SK-N-SH (cell line): ENCODE measurements at regions not wholly inside any gene's neighbourhood (a gene's known extent, or its start where the extent isn't known, plus 50 kb on each side); places are given as distances from the start of the nearest gene placed in this dataset.

Experiments used
- CTCF ChIA-PET: fragments of 300-600, 350-600 bp; formaldehyde crosslinking; extraction: SDS; loops from one replicate; lab custom pipeline; 2021; lab: Yijun Ruan, JAX
- POLR2A ChIA-PET: fragments of 350-600 bp; sonication (Branson Sonifier 250); formaldehyde crosslinking; extraction: SDS; loops from one replicate; lab custom pipeline; 2020; ENCODE audit warnings: antibody characterized with exemption, inconsistent platforms; lab: Yijun Ruan, JAX
- DNase-seq: peaks from one replicate; pipeline ENCODE4 v3.0.0; 2012
- H2AFZ ChIP-seq: fragments of 200-600 bp; sonication (generic); 2 replicates; pipeline ENCODE4 v1.8.1; 2016; ENCODE audit warnings: antibody characterized with exemption, mild to moderate bottlenecking, low read depth
- H3F3A ChIP-seq: fragments of 200-600 bp; sonication (generic); replicated peaks from 2 replicates; pipeline ENCODE3; 2016; ENCODE audit warnings: antibody characterized with exemption, mild to moderate bottlenecking; ENCODE audit not compliant: insufficient read depth
- H3K27ac ChIP-seq, 2 experiments: fragments of 200-500 bp in 1 of 2; fragments of 200-600 bp in 1 of 2; sonication (Bioruptor generic) in 1 of 2; sonication (generic), shearing (Covaris generic) in 1 of 2; 2 replicates each; pipeline versions ENCODE4 v1.5.1 to v1.6.1; 2014 to 2016; ENCODE audit warnings: low read depth in 2 of 2, inconsistent platforms in 1 of 2, low read length in 1 of 2, mild to moderate bottlenecking in 1 of 2, mixed read lengths in 1 of 2
- H3K27me3 ChIP-seq: fragments of 200-600 bp; sonication (generic), shearing (Covaris generic); 2 replicates; pipeline ENCODE4 v1.6.1; 2016; ENCODE audit warnings: mixed run types; ENCODE audit not compliant: insufficient read depth
- H3K36me3 ChIP-seq, 2 experiments: fragments of 200-500 bp in 1 of 2; fragments of 200-600 bp in 1 of 2; sonication (Bioruptor generic) in 1 of 2; sonication (generic) in 1 of 2; replicated peaks in 1 of 2; 2 replicates each; pipeline versions ENCODE3 to v1.5.1; 2014 to 2016; ENCODE audit warnings: low read length in 1 of 2, mild to moderate bottlenecking in 1 of 2; ENCODE audit not compliant: insufficient read depth in 2 of 2, control insufficient read depth in 1 of 2
- H3K4me1 ChIP-seq, 2 experiments: fragments of 200-500 bp in 1 of 2; fragments of 200-600 bp in 1 of 2; sonication (Bioruptor generic) in 1 of 2; sonication (generic), shearing (Covaris generic) in 1 of 2; 2 replicates each; pipeline versions ENCODE4 v1.5.1 to v1.6.1; 2014 to 2016; ENCODE audit warnings: low read depth in 1 of 2, low read length in 1 of 2, mixed run types in 1 of 2; ENCODE audit not compliant: insufficient read depth in 2 of 2, control insufficient read depth in 1 of 2
- H3K4me2 ChIP-seq: fragments of 200-600 bp; sonication (generic), shearing (Covaris generic); 2 replicates; pipeline ENCODE4 v1.6.1; 2017; ENCODE audit warnings: mixed run types
- H3K4me3 ChIP-seq, 2 experiments: fragments of 200-500 bp in 1 of 2; fragments of 200-600 bp in 1 of 2; sonication (Bioruptor generic) in 1 of 2; sonication (generic), shearing (Covaris generic) in 1 of 2; 2 replicates each; pipeline versions ENCODE4 v1.5.1 to v1.8.1; 2014 to 2016; ENCODE audit warnings: low read depth in 2 of 2, inconsistent platforms in 1 of 2, low read length in 1 of 2, mild to moderate bottlenecking in 1 of 2, mixed read lengths in 1 of 2, moderate library complexity in 1 of 2
- H3K79me2 ChIP-seq: fragments of 200-600 bp; sonication (generic); 2 replicates; pipeline ENCODE4 v1.8.1; 2017; ENCODE audit warnings: mild to moderate bottlenecking; ENCODE audit not compliant: insufficient read depth
- H3K9ac ChIP-seq: fragments of 200-600 bp; sonication (generic); 2 replicates; pipeline ENCODE4 v1.6.1; 2017; ENCODE audit warnings: mixed run types
- H3K9me2 ChIP-seq: fragments of 200-600 bp; sonication (generic); 2 replicates; pipeline ENCODE4 v1.6.1; 2017; ENCODE audit warnings: mixed run types
- H3K9me3 ChIP-seq: fragments of 200-600 bp; sonication (generic); 2 replicates; pipeline ENCODE4 v1.6.1; 2017; ENCODE audit warnings: mixed run types, mild to moderate bottlenecking, moderate library complexity
- H4K20me1 ChIP-seq: fragments of 200-600 bp; sonication (generic); 2 replicates; pipeline ENCODE4 v1.6.1; 2017; ENCODE audit warnings: mild to moderate bottlenecking, mixed run types; ENCODE audit not compliant: insufficient read depth
- CHD2 ChIP-seq: fragments of 150-350 bp; IDR thresholded peaks from 2 replicates; pipeline ENCODE4 v1.6.1; 2018; ENCODE audit warnings: low read length; ENCODE audit not compliant: partially characterized antibody
- CTCF ChIP-seq: fragments of 200-600 bp; sonication (generic); IDR thresholded peaks from 2 replicates; pipeline ENCODE4 v1.6.1; 2017; ENCODE audit warnings: antibody characterized with exemption, mild to moderate bottlenecking, moderate library complexity
- ELF1 ChIP-seq: IDR thresholded peaks from 2 replicates; pipeline ENCODE4 v1.4.0; 2012
- EP300 ChIP-seq, 2 experiments: IDR thresholded peaks; 2 replicates each; pipeline versions ENCODE4 v1.4.0 to v1.6.1; 2012; ENCODE audit warnings: borderline replicate concordance in 1 of 2, low read depth in 1 of 2, low read length in 1 of 2
- EZH2phosphoT487 ChIP-seq: fragments of 200-600 bp; sonication (generic); IDR thresholded peaks from 2 replicates; pipeline ENCODE4 v1.6.1; 2017; ENCODE audit warnings: low read depth, mixed run types, mild to moderate bottlenecking, antibody characterized with exemption, moderate library complexity, borderline replicate concordance
- FOXJ3 ChIP-seq: sonication (generic); formaldehyde crosslinking; IDR thresholded peaks from 2 replicates; pipeline ENCODE4 v1.5.1; 2020; ENCODE audit warnings: mild to moderate bottlenecking, missing genetic modification reagents
- JUND ChIP-seq: IDR thresholded peaks from 2 replicates; pipeline ENCODE4 v1.4.0; 2012
- MEF2A ChIP-seq: IDR thresholded peaks from 2 replicates; pipeline ENCODE4 v1.4.0; 2012; ENCODE audit warnings: low read depth, borderline replicate concordance
- NFIC ChIP-seq: IDR thresholded peaks from 2 replicates; pipeline ENCODE4 v1.4.0; 2012; ENCODE audit warnings: borderline replicate concordance
- PBX3 ChIP-seq: IDR thresholded peaks from 2 replicates; pipeline ENCODE4; 2012
- POLR2AphosphoS5 ChIP-seq: IDR thresholded peaks from 2 replicates; pipeline ENCODE4 v1.6.1; 2012; ENCODE audit warnings: low read depth, low read length
- RXRA ChIP-seq: IDR thresholded peaks from 2 replicates; pipeline ENCODE4 v1.4.0; 2012; ENCODE audit warnings: low read depth, mild to moderate bottlenecking, borderline replicate concordance
- SIN3A ChIP-seq: IDR thresholded peaks from 2 replicates; pipeline ENCODE4 v1.6.1; 2012; ENCODE audit warnings: low read depth, mild to moderate bottlenecking, low read length, moderate library complexity, borderline replicate concordance
- TAF1 ChIP-seq: IDR thresholded peaks from 2 replicates; pipeline ENCODE4 v1.6.1; 2012; ENCODE audit warnings: low read depth, mild to moderate bottlenecking, low read length, moderate library complexity, borderline replicate concordance
- TEAD4 ChIP-seq: IDR thresholded peaks from 2 replicates; pipeline ENCODE4 v1.4.0; 2012; ENCODE audit warnings: mild to moderate bottlenecking, borderline replicate concordance; ENCODE audit not compliant: insufficient read depth
- WGBS: methylation state at CpG from one replicate; pipeline ENCODE4 v1.1.6; 2017; ENCODE audit warnings: low lambda C conversion rate; 5-methylcytosine and 5-hydroxymethylcytosine counted together
- TF ChIP-seq, protein P1 (sequence below): fragments of 150-350 bp; IDR thresholded peaks from 2 replicates; pipeline ENCODE4 v1.6.1; 2017; ENCODE audit warnings: antibody characterized with exemption, low read length, low read depth, borderline replicate concordance
- TF ChIP-seq, protein P2 (sequence below): IDR thresholded peaks from 2 replicates; pipeline ENCODE4 v1.4.0; 2012; ENCODE audit warnings: low read depth, borderline replicate concordance
- TF ChIP-seq, protein P3 (sequence below): fragments of 150-350 bp; IDR thresholded peaks from 2 replicates; pipeline ENCODE4 v1.6.1; 2016; ENCODE audit warnings: mild to moderate bottlenecking, low read depth, low read length
- TF ChIP-seq, protein P4 (sequence below): IDR thresholded peaks from 2 replicates; pipeline ENCODE4 v1.4.0; 2012; ENCODE audit warnings: low read depth, borderline replicate concordance
- TF ChIP-seq, protein P5 (sequence below): IDR thresholded peaks from 2 replicates; pipeline ENCODE4 v1.4.0; 2012; ENCODE audit warnings: low read depth

DNA sequence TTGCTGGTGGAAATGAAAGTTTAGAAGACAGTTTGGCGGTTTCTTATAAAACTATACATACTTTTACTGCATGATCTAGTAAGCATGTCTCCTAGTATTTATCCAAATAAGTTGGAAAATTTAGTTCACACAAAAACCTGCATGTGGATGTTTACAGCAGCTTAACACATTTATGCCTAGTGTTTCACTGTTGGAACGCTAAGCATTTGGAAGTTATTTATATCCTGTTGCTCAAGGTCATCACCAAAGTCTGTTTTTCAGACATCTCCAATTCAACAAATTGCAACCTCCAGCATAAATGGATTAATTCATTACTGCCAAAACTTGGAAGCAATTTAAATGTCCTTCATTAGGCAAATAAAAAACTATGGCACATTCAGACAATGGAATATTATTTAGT lies 461.8 kb downstream of the SUCLA2 start:
- no peaks in the 10 kb centered on the region for H4K20me1 ChIP-seq
- H3K27ac ChIP-seq, result no peak overlapping the region
- ChIA-PET POLR2A (no interaction called here), CTCF (no interaction called here)
- H3K9me3 ChIP-seq, result no peaks in the 10 kb centered on the region
- H3K4me1 ChIP-seq, result no peaks in the 10 kb centered on the region
- TF ChIP-seq JUND (no peak), PBX3 (no peak), ELF1 (no peak), CHD2 (no peak), RXRA (no peak), NFIC (no peak), TEAD4 (no peak), FOXJ3 (CRISPR knock-in tag) (no peak), TAF1 (no peak), MEF2A (no peak), POLR2AphosphoS5 (no peak), EP300 (IDR thresholded peaks at IDR 0.05; ENCODE audit: borderline replicate concordance in 1 of 2, low read depth in 1 of 2, low read length in 1 of 2) (no peak), SIN3A (no peak), EZH2phosphoT487 (no peak), CTCF (no peak)
- TF ChIP-seq, protein P1, sequence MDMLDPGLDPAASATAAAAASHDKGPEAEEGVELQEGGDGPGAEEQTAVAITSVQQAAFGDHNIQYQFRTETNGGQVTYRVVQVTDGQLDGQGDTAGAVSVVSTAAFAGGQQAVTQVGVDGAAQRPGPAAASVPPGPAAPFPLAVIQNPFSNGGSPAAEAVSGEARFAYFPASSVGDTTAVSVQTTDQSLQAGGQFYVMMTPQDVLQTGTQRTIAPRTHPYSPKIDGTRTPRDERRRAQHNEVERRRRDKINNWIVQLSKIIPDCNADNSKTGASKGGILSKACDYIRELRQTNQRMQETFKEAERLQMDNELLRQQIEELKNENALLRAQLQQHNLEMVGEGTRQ, result no peak
- TF ChIP-seq, protein P2, sequence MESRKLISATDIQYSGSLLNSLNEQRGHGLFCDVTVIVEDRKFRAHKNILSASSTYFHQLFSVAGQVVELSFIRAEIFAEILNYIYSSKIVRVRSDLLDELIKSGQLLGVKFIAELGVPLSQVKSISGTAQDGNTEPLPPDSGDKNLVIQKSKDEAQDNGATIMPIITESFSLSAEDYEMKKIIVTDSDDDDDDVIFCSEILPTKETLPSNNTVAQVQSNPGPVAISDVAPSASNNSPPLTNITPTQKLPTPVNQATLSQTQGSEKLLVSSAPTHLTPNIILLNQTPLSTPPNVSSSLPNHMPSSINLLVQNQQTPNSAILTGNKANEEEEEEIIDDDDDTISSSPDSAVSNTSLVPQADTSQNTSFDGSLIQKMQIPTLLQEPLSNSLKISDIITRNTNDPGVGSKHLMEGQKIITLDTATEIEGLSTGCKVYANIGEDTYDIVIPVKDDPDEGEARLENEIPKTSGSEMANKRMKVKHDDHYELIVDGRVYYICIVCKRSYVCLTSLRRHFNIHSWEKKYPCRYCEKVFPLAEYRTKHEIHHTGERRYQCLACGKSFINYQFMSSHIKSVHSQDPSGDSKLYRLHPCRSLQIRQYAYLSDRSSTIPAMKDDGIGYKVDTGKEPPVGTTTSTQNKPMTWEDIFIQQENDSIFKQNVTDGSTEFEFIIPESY, result no peak
- TF ChIP-seq, protein P3, sequence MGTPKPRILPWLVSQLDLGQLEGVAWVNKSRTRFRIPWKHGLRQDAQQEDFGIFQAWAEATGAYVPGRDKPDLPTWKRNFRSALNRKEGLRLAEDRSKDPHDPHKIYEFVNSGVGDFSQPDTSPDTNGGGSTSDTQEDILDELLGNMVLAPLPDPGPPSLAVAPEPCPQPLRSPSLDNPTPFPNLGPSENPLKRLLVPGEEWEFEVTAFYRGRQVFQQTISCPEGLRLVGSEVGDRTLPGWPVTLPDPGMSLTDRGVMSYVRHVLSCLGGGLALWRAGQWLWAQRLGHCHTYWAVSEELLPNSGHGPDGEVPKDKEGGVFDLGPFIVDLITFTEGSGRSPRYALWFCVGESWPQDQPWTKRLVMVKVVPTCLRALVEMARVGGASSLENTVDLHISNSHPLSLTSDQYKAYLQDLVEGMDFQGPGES, result no peak
- TF ChIP-seq, protein P4, sequence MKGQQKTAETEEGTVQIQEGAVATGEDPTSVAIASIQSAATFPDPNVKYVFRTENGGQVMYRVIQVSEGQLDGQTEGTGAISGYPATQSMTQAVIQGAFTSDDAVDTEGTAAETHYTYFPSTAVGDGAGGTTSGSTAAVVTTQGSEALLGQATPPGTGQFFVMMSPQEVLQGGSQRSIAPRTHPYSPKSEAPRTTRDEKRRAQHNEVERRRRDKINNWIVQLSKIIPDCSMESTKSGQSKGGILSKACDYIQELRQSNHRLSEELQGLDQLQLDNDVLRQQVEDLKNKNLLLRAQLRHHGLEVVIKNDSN, result no peak
- TF ChIP-seq, protein P5, sequence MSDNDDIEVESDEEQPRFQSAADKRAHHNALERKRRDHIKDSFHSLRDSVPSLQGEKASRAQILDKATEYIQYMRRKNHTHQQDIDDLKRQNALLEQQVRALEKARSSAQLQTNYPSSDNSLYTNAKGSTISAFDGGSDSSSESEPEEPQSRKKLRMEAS, result no peak
- H3F3A ChIP-seq, result no peaks in the 10 kb centered on the region
- H3K4me2 ChIP-seq, result no peak overlapping the region
- no peaks in the 10 kb centered on the region for H3K36me3 ChIP-seq
- H3K4me3 ChIP-seq, result no peak overlapping the region
- 76% methylated on average over 2 of the region's 2 CpGs for WGBS
- H3K27me3 ChIP-seq, result no peaks in the 10 kb centered on the region
- no peaks in the 10 kb centered on the region for H3K9me2 ChIP-seq
- no peak overlapping the region for H2AFZ ChIP-seq
- H3K79me2 ChIP-seq, result no peaks in the 10 kb centered on the region
- no peak for DNase-seq
- H3K9ac ChIP-seq, result no peak overlapping the region
